NCI-H1092 (cell line): ENCODE measurements at regions not wholly inside any gene's neighbourhood (a gene's known extent, or its start where the extent isn't known, plus 50 kb on each side); places are given as distances from the start of the nearest gene placed in this dataset.
"Not testable (repeated sequence)": the region's sequence is repeated elsewhere in the genome, so short reads cannot be mapped to it uniquely, and the experiment has no call there.

Experiments
- DNase-seq: peaks from one replicate; lab custom pipeline; 2025; lab: John Stamatoyannopoulos, UW

DNA sequence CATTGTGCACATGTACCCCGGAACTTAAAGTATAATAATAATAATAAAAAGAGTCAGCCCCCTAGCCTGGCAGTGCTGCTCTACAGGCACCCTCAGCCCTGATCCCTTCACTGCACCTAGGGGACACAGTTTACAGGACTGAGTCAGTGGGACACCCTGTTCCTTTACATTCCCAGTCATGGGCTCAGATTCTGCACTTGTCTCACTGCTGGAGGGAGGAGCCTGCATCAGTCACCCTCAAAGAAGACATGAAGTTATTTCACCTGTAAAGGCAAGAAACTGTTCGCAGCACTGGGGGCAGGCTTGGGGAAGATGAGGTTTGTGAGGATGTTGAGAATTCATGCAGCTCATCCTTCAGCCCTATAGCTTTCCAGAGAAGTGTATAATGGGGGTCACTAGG lies 50.7 kb upstream of the VPREB1 start:
- DNase-seq = no peak

DNA sequence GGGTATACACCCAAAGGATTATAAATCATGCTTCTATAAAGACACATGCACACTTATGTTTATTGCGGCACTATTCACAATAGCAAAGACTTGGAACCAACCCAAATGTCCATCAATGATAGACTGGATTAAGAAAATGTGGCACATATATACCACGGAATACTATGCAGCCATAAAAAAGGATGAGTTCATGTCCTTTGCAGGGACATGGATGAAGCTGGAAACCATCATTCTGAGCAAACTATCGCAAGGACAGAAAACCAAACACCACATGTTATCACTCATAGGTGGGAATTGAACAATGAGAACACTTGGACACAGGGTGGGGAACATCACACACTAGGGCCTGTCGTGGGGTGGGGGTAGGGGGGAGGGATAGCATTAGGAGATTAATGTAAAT lies 51.1 kb upstream of the VPREB1 start:
- not testable (repeated sequence) for DNase-seq

DNA sequence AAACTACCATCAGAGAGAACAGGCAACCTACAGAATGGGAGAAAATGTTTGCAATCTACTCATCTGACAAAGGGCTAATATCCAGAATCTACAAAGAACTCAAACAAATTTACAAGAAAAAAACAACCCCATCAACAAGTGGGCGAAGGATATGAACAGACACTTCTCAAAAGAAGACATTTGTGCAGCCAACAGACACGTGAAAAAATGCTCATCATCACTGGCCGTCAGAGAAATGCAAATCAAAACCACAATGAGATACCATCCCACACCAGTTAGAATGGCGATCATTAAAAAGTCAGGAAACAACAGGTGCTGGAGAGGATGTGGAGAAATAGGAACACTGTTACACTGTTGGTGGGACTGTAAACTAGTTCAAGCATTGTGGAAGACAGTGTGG lies 51.6 kb upstream of the VPREB1 start:
- not testable (repeated sequence) for DNase-seq

DNA sequence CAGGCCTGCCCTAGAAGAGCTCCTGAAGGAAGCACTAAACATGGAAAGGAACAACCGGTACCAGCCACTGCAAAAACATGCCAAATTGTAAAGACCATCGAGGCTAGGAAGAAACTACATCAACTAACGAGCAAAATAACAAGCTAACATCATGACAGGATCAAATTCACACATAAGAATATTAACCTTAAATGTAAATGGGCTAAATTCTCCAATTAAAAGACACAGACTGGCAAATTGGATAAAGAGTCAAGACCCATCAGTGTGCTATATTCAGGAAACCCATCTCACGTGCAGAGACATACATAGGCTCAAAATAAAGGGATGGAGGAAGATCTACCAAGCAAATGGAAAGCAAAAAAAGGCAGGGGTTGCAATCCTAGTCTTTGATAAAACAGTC lies 54.8 kb upstream of the VPREB1 start:
- DNase-seq = not testable (repeated sequence)

DNA sequence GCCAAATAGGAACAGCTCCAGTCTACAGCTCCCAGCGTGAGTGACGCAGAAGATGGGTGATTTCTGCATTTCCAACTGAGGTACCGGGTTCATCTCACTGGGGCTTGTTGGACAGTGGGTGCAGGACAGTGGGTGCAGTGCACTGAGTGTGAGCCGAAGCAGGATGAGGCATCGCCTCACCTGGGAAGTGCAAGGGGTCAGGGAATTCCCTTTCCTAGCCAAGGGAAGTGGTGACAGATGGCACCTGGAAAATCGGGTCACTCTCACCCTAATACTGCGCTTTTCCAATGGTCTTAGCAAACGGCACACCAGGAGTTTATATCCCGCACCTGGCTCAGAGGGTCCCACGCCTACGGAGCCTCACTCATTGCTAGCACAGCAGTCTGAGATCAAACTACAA lies 56.7 kb upstream of the VPREB1 start:
- not testable (repeated sequence) for DNase-seq

DNA sequence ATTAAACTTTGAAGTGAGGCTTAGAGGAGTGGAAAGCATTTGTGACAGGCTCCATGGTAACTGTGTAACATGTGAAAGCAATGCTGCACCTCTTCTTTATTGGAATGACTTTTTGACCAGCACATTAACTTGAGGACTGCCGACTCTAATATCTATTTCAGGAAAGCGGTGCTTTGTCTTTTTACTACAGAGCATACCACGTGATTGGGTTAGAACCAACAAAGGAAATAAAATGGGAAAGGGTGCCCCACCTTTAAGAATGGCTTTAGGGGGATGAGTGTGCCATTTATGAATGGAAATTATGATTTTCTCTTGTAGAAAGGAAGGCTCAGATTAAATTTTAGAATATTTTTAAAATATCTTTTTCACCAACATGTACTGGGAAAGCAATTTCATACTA lies 57.3 kb upstream of the VPREB1 start:
- DNase-seq = no peak

DNA sequence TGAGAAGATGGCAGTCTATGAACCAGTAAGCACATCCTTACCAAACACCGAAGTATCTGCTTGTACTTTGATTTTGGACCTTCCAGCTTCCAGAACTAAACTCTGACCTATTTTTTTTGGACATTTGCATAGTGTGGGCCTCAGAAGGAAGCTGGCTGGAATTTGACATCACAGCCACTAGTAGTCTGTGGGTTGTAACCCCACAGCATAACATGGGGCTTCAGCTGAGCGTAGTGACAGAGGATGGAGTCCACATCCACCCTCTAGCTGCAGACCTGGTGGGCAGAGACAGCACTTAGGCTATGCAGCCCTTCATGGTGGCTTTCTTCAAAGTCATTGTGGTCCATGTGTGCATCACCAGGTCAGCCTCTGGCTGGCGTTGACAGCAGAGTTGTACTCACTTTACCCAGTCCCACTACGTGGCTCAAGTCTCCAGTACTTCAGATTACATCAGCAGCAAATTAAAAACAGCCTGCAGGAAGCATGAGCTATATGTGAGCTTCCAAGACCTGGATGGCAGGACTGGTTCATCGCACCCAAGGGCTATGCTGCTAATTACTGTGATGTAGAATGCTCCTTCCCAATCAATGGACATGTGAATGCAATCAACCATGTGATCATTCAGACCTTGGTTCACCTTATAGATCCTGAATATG lies 58.6 kb upstream of the VPREB1 start:
- DNase-seq = no peak

DNA sequence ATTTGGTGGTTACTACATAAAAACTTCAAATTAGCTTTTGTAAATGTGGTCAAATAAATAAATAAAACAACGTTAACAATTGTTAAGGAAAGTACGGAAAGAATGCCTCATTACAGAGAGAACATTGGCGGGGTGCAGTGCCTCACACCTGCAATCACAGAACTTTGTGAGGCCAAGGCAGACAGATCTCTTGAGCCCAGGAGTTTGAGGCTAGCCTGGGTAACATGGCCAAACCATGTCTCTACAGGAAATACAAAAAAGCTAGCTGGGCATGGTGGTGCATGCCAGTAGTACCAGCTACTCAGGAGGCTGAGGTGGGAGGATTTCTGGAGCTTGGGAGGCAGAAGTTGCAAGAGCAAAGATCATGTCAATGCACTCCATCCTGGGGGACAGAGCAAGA lies 59.4 kb upstream of the VPREB1 start:
- no peak for DNase-seq

DNA sequence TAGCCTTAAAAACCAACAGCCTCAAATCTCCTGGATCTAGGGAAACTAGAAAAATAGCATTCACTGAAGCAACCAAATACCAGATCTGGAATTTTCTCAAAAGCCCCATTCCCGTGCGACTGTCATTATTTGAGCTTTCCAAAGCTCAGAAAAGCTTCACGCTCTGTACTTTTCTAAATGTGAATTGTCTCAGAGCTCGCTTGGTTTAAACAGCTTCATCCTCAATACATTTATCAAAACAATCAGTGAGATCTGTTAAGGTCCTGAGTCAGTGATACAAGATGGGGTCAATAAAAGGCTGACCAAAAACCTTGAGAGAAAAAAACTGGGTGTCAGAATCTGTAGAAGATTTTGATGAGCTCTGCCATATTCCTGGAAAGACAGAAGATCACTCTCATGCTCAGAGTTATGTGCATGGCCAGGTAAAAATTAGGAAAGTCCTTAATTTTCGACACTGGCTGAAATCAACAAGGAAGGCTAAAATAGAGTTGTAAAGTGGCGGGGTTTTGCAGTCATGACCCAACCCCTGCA lies 60.2 kb upstream of the VPREB1 start:
- no peak for DNase-seq

DNA sequence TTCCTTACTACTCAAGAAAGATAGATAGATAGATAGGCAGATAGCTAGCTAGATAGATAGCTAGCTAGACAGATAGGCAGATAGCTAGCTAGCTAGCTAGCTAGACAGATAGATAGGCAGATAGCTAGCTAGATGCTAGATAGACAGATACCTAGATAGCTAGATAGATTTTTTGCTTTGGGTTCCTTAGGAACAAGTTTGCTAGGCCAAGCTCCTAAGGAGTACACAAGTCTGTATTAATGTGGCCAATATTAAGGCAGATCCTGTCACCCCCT lies 61.7 kb upstream of the VPREB1 start:
- DNase-seq = no peak

DNA sequence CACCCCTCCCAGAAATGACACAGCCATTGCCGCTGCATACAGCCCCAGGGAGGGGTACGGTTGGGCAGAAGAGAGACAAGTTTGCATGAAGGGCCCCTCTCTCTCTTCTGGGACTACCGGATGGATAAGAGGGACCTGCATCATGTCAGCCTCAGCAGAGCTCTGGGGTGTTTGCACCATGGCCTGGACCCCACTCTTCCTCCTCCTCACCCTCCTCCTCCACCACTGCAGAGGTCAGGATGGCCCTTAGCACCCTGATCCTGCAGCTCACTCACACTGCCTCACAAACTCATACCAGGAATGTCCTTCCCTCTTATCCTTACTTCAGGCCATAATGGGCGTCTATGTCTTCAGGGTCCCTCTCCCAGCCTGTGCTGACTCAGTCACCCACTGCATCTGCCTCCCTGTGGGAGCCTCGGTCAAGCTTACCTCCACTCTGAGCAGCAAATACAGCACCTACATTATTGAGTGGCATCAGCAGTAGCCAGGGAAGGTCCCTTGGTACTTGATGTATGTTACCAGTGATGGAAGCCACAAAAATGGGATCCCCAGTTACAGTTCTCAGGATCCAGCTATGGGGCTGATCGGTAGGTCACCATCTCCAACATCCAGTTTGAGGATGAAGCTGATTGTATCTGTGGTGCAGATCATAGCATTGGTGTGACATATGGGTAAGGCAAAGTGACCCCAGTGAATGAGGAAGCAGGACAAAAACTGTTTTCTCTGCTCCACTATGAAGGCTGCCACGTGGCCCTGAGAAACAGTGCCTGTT lies 62.2 kb upstream of the VPREB1 start:
- DNase-seq = no peak

DNA sequence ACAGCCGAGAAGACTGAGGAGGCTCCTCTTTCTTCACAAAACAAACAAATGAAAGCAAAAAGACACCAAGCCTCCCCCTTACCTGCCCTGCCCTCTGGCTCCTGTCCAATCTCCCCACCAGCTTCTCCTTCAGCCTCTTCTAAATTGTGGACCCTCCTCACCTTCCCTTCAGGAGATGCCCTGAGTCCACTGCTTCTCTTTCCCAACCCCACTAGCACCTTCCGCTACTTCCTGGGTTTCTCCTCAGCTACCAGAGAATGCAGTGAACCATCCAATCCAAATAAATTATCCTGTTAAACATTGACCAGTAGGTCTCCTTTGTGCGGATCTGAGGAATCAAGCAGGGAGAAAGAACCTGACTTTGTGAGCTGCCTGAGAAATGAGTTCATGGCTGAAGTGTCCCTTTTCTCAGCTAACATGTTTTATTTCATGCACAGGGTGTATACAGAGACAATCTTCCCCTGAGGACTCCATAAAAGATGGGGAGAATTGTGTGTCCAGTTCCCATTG lies 63.2 kb upstream of the VPREB1 start:
- DNase-seq = no peak

DNA sequence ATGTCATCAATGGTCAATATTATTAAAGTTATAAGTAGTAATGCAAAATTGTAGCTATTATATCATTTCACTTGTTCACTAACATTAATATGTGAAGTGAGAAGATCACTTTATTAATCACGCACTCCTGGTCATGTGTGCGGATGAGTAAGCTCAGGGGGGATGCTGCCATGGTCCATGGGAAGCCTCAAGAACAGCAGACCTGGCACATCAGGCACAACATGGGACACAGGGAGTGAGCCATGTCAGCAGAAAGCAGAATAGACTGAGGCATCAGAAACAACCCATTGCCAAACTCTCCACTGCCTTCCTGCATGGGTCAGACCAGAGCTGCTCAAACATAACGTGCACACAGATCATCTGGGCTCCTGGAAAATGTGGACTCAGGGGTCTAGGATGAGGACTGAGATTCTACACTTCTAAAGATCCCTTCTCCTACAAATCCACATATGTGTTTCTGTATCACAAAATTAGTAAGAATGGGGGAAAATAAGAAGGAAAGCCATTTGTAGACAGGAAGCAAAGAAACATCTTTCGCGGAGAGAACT lies 63.8 kb upstream of the VPREB1 start:
- no peak for DNase-seq

DNA sequence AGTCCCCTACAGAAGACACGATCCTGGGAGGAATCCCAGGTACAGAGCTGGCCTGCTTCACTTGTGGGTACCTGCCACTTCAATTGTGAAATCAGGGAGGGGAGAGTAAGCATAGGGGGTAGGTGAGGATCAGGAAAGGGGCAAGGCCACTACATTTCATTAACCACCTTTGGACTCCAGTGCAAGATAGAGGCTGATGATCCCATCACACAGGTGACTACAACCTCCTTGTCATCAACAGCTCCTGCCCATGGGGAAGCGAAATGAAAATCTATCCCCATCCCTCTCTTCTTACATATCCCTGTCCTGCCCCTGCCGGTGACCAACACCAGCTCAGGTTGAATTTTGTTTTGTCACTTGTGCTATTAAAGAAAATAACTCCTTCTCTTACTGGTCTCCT lies 64.7 kb upstream of the VPREB1 start:
- DNase-seq = no peak

DNA sequence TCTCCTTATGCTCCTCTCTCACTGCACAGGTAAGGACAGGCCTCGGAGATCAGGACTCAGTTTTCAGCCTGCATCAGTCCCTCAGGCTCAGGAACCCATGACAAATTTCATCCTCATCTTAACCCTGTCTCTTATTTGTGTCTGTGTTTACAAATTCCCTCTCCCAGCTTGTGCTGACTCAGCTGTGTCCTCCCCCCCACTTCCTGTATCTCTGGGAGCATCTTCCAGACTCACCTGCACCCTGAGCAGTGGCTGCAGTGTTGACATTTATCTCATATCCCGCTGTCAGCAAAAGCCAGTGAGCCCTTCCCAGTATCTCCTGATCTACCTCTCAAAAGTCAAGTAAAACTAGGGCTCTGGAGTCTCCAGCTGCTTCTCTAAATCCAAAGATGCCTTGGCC lies 65.6 kb upstream of the VPREB1 start:
- DNase-seq = no peak

DNA sequence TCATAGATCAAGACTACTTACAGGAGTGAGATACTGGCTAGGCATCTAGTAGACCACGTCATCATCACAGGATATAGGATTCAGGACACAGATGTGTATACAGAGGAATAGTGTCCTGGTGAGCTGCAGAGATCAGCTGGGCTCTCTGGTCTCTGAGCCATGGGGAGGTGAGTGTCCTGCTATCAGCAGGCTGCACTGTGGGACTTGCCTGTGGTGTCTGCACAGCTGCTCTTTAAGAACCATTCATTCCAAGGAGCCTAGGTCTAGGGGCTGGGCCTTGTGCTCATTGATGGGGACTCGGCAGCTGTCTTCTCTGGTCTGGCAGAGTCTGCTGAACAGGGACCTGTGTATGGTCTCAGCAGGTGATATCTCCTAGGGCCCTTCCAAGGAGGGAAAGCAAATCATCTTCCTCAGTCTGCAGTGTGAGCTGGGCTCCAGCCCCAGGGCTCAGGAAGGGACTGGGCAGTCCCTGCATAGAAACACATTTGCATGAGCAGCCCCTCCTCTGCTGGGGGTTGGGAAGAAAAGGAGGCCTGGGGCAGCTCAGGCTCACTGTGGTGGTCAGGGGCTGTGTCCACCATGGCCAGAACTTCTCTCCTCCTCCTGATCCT lies 66.1 kb upstream of the VPREB1 start:
- DNase-seq = no peak

DNA sequence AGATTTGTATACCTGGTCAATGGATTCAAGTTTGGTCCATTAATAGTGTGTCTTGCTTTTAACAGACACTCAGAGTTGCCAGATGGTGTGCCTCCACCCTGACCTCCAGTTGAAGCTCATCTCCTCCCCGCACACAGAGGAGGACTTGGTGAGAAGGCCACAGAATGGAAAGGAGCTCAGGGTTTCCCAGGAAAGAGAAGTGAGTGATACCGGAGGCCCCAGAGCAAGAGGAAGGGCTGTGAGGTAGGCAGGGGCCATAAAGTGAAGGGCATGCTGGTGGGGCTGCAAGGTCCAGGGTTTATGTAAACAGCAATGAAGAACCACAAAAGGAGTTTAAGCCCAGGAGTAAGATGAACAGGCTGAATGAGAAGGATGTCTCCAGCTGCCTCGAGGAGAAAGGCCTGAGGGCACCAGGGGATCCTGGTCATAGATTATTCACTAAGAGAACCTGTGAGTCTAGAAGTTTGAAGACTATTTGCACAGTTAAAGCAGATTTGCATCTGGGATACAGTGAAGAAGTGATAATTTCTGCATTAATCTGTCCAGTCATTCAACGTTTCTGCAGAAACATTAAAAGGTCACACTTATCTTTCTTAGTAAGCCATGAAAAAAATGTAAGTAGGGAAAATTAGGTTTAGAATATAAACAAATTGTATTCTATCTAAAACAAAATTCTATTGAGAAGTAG lies 67.5 kb upstream of the VPREB1 start:
- DNase-seq = no peak

DNA sequence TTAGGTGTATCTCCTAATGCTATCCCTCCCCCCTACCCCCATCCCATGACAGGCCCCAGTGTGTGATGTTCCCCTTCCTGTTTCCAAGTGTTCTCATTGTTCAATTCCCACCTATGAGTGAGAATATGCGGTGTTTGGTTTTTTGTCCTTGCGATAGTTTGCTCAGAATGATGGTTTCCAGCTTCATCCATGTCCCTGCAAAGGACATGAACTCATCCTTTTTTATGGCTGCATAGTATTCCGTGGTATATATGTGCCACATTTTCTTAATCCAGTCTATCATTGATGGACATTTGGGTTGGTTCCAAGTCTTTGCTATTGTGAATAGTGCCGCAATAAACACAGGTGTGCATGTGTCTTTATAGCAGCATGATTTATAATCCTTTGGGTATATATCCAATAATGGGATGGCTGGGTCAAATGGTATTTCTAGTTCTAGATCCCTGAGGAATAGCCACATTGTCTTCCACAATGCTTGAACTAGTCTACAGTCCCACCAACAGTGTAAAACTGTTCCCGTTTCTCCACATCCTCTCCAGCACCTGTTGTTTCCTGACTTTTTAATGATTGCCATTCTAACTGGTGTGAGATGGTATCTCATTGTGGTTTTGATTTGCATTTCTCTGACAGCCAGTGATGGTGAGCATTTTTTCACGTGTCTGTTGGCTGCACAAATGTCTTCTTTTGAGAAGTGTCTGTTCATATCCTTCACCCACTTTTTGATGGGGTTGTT lies 71.5 kb upstream of the VPREB1 start:
- not testable (repeated sequence) for DNase-seq

DNA sequence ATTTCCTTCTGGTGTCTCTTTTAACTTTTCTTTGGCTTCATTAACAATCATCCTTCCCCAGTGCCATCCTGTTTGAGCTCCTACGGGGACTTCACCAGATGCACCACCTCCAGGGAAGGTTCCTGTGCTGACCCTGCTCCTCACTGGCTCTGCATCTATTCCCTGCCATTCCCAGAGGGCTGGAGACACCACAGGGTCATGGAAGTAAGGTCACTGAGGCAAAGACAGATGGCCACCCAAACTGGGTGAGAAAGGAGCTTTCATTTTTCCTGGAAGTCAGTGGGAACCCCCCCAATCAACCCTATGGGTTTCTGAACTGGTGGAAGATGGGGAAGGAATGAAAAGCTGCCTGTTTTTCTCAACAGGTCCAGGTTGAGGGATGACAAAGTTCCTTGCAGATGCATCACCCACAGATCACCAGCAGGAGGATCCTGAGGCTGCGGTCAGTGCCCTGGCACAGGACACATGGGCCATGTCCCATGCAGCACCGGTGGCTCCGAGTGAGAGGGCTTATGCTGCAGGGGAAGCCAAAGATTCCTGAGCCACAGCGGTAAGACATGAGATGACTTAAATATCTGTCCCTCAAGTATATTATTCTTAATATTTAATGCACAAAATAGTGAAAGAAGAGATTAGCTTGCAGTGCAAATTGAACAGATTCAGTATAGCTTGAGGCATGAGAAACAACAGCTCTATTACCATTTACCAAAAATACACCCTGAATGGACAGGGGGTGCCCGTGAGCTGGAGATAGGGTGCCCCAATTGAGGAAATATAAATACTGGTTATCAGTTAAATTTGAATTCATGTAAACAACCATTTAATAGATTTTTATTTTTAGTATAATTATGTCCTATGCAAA lies 73.0 kb upstream of the VPREB1 start:
- DNase-seq = no peak

DNA sequence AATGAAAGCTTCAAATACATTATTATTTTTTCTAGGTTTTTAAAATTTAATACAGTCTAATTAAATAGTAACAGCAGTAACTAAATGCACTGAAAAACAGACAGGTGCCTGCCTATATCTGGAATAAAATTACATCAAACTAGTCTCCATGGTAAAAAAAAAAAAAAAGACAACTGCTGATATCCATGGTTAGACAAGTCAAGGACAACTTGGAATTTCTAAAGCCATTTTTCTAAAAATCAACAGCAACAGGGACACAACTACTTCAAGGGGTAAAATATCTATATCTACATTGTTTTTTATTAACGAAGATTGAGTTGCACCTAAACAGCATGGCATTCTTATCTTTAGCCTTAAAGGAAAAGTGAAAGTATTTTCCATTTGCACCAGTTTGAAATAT lies 74.7 kb upstream of the VPREB1 start:
- no peak for DNase-seq
